Stimulated activated effector memory CD8-positive, alpha-beta T cell treated with anti-CD3 and anti-CD28 coated beads, Interleukin-12 subunit alpha, Interleukin-12 subunit beta, amount 100 ng/mL, for 72 hours (primary cell): ENCODE measurements at regions not wholly inside any gene's neighbourhood (a gene's known extent, or its start where the extent isn't known, plus 50 kb on each side); places are given as distances from the start of the nearest gene placed in this dataset.

Experiments
- ATAC-seq: fragments of 150-1000 bp; cut with Tn5 transposase; 2 replicates; pipeline ENCODE4 v1.10.0; 2021
- DNase-seq, 2 donors: peaks; one replicate each; pipeline ENCODE4 v3.0.0; 2021 to 2022; ENCODE audit warnings: low spot score in 2 of 2
- H3K27ac Mint-ChIP-seq: one replicate; pipeline ENCODE4 v1.8.0; 2022; ENCODE audit warnings: mild to moderate bottlenecking, mixed read lengths
- H3K36me3 Mint-ChIP-seq: one replicate; pipeline ENCODE4 v1.8.0; 2022; ENCODE audit warnings: mild to moderate bottlenecking, mixed read lengths
- H3K4me1 Mint-ChIP-seq: one replicate; pipeline ENCODE4 v1.8.0; 2022; ENCODE audit warnings: mixed read lengths
- H3K4me3 Mint-ChIP-seq: one replicate; pipeline ENCODE4 v1.8.0; 2022; ENCODE audit warnings: mild to moderate bottlenecking, mixed read lengths
- H3K9me3 Mint-ChIP-seq: one replicate; pipeline ENCODE4 v1.8.0; 2022; ENCODE audit warnings: mixed read lengths

DNA sequence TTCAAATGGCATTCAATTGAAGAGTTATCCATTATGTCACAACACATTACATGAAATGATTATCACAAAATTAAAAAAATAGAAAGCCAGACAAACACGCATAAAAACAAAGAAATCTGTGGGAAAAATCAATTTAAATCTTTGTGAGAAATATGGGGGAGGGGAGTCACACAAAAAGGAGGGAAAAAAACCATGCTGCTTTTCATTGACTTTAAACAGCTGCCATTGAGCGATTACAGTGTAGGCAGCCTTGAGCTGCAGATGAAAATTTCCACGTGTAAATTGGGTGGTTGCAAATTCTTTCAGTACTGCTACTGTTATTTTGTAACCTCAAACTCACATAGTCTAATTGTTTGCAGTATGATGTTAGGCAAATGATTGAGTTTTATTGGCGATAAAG lies 889.9 kb upstream of the PHF14 start:
- Mint-ChIP-seq H3K9me3 (peaks cover 14% of the 10 kb centered on the region), H3K4me3 (no peak overlapping the region), H3K36me3 (no peaks in the 10 kb centered on the region), H3K27ac (no peak overlapping the region), H3K4me1 (no peaks in the 10 kb centered on the region)
- DNase-seq = no peak
- no peak for ATAC-seq

DNA sequence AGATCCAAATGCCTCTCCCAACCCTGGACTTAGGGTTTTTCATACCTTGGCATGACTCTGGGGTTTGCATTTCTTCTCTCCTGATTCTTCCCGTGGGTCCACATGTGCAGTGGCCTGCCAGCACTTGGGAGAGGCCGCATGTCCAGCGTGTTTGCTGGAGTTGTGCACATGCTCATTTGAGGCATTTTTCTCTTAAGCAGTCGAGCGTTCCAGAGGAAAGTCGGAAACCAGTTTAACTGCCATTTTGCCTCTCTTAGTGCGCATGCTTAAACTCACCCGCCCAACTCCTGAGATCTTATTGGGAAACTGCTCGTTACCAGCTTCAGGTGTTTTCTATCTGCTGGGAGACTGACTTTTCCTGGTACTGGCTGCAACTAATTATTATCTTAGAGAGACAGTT lies 888.4 kb upstream of the PHF14 start:
- no peak for ATAC-seq
- Mint-ChIP-seq H3K9me3 (peaks cover 17% of the 10 kb centered on the region), H3K4me3 (no peak overlapping the region), H3K27ac (no peak overlapping the region), H3K4me1 (no peaks in the 10 kb centered on the region), H3K36me3 (no peaks in the 10 kb centered on the region)
- DNase-seq = no peak

DNA sequence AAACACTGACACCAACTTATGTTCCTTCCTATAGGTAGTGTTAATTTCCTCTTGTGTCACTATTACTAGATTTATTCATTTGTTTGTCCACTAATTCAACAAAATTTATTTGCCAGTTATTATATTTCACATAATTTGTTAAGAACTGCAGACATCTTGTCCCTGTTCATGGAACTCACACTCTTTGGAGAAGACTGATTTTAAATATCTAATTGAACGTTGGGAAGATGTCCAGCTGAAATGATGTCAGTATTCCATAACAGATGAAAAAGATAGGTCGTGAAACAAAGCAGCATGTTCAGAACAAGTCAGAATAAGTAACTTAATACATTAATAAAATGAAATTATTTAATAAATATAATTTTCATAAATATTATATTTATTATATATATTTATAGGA lies 873.1 kb upstream of the PHF14 start:
- Mint-ChIP-seq H3K36me3 (no peaks in the 10 kb centered on the region), H3K27ac (no peak overlapping the region), H3K9me3 (peaks cover 2% of the 10 kb centered on the region), H3K4me3 (no peak overlapping the region), H3K4me1 (no peaks in the 10 kb centered on the region)
- DNase-seq (no peak), ATAC-seq (no peak)

DNA sequence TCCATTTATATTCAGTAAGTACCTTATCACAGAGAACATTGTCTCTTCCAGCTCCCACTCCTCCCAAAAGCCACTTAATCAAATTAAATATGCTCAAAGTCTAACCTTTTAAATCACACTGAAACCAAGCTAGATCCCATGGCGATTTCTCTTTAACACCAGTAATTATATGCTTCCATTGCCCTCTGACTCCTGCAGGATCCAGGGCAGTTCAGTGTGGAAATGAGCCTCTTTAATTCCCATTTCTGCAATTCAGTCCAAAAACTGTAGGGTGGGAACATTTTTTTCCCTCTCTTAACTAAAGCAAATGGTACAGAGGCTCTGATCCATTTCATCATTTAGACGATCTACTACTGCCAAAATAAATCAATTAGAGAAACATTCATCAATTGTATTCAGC lies 872.3 kb upstream of the PHF14 start:
- Mint-ChIP-seq H3K36me3 (no peaks in the 10 kb centered on the region), H3K27ac (no peak overlapping the region), H3K9me3 (peaks cover 2% of the 10 kb centered on the region), H3K4me3 (no peak overlapping the region), H3K4me1 (no peaks in the 10 kb centered on the region)
- DNase-seq (no peak), ATAC-seq (no peak)

DNA sequence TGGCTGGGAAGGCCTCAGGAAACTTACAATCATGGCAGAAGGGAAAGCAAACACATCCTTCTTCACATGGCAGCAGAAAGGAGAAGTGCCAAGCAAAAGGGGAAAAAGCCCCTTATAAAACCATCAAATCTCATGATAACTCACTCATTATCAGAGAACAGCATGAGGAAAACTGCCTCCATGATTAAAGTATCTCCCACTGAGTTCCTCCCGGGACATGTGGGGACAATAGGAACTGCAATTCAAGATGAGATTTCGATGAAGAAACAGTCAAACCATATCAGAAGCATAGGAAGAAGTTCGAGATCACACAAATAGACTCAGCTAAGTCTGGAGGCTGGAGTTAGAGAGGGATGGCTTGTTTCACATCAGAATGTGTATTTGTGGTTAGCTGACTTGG lies 869.4 kb upstream of the PHF14 start:
- Mint-ChIP-seq H3K36me3 (no peaks in the 10 kb centered on the region), H3K4me3 (no peak overlapping the region), H3K27ac (no peak overlapping the region), H3K4me1 (no peaks in the 10 kb centered on the region), H3K9me3 (peaks cover 5% of the 10 kb centered on the region)
- DNase-seq (no peak), ATAC-seq (no peak)

DNA sequence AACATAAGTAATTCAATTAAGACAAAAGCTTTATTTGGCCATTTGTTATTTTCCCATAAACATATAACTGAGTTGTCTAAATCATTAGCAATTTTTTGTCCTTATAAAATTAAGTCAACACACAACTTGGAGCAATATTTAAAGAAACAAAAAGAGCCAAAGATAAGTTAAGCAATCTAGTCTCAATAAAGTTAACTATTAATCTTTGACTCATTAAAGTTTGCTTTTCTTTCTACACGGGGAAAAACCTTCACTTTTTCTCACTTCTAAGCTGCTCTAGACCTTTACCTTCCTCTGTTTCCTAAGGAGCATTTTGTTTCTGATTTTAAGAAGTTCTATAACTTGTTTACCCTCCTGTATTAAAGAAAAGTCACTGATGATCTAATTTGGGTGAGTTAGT lies 867.1 kb upstream of the PHF14 start:
- H3K4me1 Mint-ChIP-seq = no peaks in the 10 kb centered on the region
- H3K9me3 Mint-ChIP-seq = peaks cover 7% of the 10 kb centered on the region
- H3K27ac Mint-ChIP-seq = no peak overlapping the region
- no peaks in the 10 kb centered on the region for H3K36me3 Mint-ChIP-seq
- no peak overlapping the region for H3K4me3 Mint-ChIP-seq
- DNase-seq (no peak), ATAC-seq (no peak)

DNA sequence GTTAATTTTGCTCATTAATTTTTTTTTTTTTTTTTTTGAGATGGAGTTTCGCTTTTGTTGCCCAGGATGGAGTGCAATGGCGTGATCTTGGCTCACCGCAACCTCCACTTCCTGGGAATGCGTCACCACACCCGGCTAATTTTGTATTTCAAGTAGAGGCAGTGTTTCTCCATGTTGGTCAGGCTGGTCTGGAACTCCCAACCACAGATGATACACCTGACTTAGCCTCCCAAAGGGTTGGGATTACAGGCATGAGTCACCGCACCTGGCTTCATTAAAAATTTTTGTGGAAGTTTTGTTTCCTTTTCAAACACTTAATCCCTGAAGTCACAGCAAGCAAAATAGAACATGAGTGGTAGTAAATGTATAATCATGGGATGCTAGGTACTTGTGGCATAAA lies 857.2 kb upstream of the PHF14 start:
- H3K36me3 Mint-ChIP-seq = no peaks in the 10 kb centered on the region
- DNase-seq (no peak), ATAC-seq (no peak)
- H3K4me1 Mint-ChIP-seq = no peaks in the 10 kb centered on the region
- no peak overlapping the region for H3K4me3 Mint-ChIP-seq
- no peak overlapping the region for H3K27ac Mint-ChIP-seq
- peaks cover 7% of the 10 kb centered on the region for H3K9me3 Mint-ChIP-seq

DNA sequence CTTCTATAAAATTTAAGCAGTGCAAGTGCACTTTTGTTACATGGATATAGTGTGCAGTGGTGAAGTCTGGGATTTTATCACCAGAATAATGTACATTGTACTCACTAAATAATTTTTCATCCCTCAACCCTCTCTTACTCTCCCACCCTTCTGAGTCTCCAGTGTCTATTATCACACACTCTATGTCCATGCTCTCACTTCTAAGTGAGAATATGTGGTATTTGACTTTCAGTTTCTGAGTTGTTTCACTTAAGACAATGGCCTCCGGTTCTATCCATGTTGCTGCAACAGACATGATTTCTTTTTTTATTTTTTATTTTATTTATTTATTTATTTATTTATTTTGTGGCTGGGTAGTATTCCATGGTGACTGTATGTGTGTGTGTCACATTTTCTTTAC lies 855.9 kb upstream of the PHF14 start:
- Mint-ChIP-seq H3K4me3 (no peak overlapping the region), H3K36me3 (no peaks in the 10 kb centered on the region), H3K27ac (no peak overlapping the region), H3K4me1 (no peaks in the 10 kb centered on the region), H3K9me3 (peaks cover 7% of the 10 kb centered on the region)
- ATAC-seq = no peak
- DNase-seq = no peak

DNA sequence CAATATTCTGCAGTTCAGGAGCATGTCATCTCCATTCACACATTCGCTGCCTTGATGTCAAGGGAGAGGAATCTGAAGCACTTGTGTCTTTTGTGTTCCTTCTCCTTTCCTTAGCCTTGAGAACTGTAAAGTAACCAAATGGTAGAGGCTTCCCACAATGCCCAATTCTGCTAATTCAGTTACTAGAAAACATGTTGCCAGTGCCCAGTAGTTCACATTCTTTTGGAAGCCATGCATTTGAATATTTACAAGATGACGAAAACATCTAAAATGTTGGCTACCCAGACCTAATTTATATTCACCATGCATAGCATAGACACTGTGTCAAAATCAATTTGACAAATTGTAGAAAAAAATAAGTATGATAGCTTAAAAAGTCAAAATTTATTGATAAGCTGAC lies 852.7 kb upstream of the PHF14 start:
- H3K4me1 Mint-ChIP-seq = no peaks in the 10 kb centered on the region
- H3K36me3 Mint-ChIP-seq = no peaks in the 10 kb centered on the region
- no peak overlapping the region for H3K27ac Mint-ChIP-seq
- DNase-seq = no peak
- peaks cover 6% of the 10 kb centered on the region for H3K9me3 Mint-ChIP-seq
- H3K4me3 Mint-ChIP-seq = no peak overlapping the region
- no peak for ATAC-seq

DNA sequence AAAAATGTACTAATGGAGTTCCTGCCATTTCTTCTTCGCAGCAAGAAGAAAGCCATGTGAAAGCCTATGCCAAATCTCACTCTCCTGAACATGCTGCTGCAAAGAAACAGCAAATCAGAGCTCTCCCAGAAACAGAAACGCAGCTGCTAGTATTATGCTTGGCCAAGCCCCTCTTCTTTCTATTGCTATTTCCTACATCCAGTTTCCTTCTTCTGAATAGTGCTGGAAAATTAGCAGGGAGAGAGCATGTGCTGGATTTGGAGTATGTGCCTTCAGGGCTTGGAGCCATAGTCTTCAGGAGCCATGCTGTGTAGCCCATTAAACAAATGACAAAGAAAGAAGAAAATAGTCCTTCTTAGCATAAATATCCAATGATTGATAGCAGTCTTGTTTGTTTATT lies 852.0 kb upstream of the PHF14 start:
- Mint-ChIP-seq H3K4me3 (no peak overlapping the region), H3K4me1 (no peaks in the 10 kb centered on the region), H3K9me3 (peaks cover 6% of the 10 kb centered on the region), H3K27ac (no peak overlapping the region), H3K36me3 (no peaks in the 10 kb centered on the region)
- DNase-seq = no peak
- no peak for ATAC-seq

DNA sequence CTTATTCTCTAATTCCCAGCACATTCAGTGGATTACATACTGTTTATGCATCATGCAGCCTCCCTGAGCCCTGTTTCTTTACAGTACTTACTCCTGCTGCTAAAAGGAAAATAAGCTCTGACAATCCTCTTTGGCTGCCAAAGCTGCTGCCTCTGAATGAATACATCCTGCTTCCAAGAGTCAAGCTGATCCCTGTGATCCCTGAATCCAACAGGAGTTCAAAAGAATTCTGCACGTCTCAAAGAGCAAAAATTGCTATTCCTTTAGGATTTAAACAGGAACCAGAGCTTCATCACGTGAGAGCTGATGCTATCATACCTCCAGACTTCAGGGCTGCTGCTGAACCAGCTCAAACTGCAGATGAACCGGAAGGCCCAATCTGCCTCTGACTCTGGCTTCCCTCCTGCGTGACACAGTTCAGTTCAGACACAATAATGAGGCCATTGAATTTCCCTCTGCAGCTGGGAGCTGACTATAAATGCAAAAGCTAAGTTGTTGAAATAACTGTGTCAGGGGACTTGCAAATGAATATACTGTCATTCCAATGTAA lies 851.0 kb upstream of the PHF14 start:
- H3K27ac Mint-ChIP-seq = no peak overlapping the region
- no peaks in the 10 kb centered on the region for H3K36me3 Mint-ChIP-seq
- DNase-seq (no peak), ATAC-seq (no peak)
- H3K9me3 Mint-ChIP-seq = peaks cover 3% of the 10 kb centered on the region
- H3K4me1 Mint-ChIP-seq = no peaks in the 10 kb centered on the region
- H3K4me3 Mint-ChIP-seq = no peak overlapping the region

DNA sequence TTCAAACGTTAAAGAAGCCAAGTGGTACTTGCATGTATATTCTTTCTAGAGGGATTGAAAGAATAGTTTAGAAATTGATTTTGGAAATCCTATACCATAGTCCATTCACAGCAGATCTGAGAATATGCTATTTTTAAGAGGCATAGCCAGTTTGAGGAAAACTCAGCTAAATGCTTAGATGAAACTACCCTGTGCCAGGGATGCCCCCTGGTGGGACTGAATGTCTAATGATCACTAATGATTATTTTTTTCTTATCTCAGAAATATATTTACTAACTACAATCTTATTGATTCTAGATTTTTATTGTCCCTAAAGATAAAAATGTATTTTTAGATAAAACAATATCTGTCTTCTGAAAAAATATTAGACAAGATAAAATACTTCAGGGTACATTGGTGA lies 844.9 kb upstream of the PHF14 start:
- no peaks in the 10 kb centered on the region for H3K4me1 Mint-ChIP-seq
- H3K27ac Mint-ChIP-seq = no peak overlapping the region
- no peak overlapping the region for H3K4me3 Mint-ChIP-seq
- ATAC-seq = no peak
- no peaks in the 10 kb centered on the region for H3K36me3 Mint-ChIP-seq
- H3K9me3 Mint-ChIP-seq = no peaks in the 10 kb centered on the region
- no peak for DNase-seq

DNA sequence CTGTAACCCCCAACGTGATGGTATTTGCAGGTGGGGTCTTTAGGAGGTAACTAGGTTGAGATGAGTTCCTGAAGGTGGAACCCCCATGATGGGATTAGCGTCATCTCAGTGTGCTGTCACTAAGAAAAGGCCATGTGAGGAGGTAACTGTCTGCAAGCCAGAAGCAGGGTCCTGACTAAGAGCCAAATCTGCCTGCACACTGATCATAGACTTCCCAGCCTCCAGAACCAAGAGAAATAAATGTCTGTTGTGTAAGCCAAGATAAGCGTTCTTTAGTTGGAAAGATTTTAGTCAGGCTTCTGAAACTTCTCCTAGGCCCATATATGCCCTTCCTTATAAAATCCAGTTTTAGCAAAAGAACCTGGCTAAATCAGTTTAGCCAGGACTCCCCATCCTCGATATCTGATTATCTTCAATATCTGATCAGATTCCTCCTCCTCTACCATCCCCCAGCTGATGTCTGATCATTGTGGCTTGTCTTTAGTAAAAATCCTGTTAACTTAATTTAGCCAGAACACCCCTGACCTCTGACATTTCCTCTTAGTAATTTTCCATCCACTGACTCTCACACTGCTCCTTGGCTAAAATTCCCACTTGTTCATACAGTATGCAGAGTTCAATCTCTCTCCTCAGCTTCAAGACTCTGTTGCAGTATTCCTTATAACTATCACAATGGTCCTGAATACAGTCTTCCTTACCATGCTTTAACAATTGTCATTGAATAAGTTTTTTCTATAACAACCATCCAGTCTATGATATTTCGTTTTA lies 835.4 kb upstream of the PHF14 start:
- no peaks in the 10 kb centered on the region for H3K4me1 Mint-ChIP-seq
- H3K9me3 Mint-ChIP-seq = peaks cover 19% of the 10 kb centered on the region
- H3K36me3 Mint-ChIP-seq = no peaks in the 10 kb centered on the region
- ATAC-seq (no peak), DNase-seq (no peak)
- H3K4me3 Mint-ChIP-seq = no peak overlapping the region
- H3K27ac Mint-ChIP-seq = no peak overlapping the region

DNA sequence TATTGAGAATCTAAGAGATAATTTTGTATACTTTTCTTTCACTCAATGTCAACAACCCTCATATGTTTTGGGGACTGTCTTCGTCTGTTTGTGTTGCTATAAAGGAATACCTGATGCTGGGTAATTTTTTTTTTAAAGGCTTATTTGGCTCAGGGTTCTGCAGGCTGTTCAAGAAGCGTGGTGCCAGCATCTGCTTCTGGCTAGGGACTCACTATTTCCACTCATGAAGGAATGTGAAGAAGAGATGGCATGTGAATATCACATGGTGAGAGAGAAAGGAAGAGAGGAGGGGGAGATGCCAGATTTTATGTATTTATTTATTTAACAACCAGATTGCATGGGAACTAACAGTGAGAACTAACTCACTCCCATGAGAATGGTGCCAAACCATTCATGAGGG lies 827.4 kb upstream of the PHF14 start:
- H3K36me3 Mint-ChIP-seq = no peaks in the 10 kb centered on the region
- no peak for ATAC-seq
- H3K9me3 Mint-ChIP-seq = peaks cover 15% of the 10 kb centered on the region
- DNase-seq = no peak
- H3K27ac Mint-ChIP-seq = no peak overlapping the region
- no peak overlapping the region for H3K4me3 Mint-ChIP-seq
- no peaks in the 10 kb centered on the region for H3K4me1 Mint-ChIP-seq

DNA sequence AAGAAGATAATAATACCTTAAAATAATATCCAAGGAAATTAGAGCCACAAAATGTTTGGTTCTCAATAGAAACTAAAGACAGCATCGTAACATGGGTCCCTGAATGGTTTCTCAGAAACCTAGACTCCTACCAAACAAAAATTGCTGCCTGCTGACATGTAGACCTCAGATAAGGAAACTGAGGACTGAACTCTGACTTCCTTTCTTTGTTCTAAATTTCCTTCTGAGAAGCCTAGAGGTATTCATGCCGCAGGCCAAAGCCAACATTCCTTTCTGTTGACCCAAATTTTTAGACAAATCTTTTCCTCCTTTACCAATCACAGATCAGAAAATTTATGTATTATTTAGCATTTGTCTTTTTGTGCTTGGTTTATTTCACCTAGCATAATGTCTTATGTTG lies 816.7 kb upstream of the PHF14 start:
- no peak overlapping the region for H3K27ac Mint-ChIP-seq

DNA sequence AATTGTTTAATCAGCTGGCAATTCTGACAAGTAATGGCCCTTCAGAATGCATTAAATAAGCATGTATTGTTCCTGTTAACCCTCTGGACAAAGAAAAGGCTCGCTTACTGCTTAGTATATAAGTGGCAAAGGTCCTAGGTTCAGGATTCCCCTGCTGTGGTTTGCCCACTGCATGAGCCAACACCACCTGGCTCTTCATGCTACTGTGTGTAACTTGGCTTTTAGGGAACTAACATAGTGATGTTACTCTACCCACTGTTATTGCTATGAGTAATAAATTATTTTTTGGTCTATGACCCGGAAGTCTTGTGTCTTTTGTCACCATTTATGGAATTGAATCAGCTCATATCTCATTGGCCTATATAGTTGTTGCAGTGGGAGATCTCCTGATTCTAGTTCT lies 791.7 kb upstream of the PHF14 start:
- no peak for ATAC-seq
- H3K27ac Mint-ChIP-seq = no peak overlapping the region
- no peaks in the 10 kb centered on the region for H3K4me1 Mint-ChIP-seq
- no peak for DNase-seq
- H3K36me3 Mint-ChIP-seq = no peaks in the 10 kb centered on the region
- peaks cover 12% of the 10 kb centered on the region for H3K9me3 Mint-ChIP-seq
- no peak overlapping the region for H3K4me3 Mint-ChIP-seq

More for the DNA sequence above, 816.7 kb upstream of the PHF14 start:
- no peaks in the 10 kb centered on the region for H3K4me1 Mint-ChIP-seq
- DNase-seq = no peak
- peaks cover 8% of the 10 kb centered on the region for H3K9me3 Mint-ChIP-seq
- H3K36me3 Mint-ChIP-seq = no peaks in the 10 kb centered on the region
- no peak overlapping the region for H3K4me3 Mint-ChIP-seq
- ATAC-seq = no peak

DNA sequence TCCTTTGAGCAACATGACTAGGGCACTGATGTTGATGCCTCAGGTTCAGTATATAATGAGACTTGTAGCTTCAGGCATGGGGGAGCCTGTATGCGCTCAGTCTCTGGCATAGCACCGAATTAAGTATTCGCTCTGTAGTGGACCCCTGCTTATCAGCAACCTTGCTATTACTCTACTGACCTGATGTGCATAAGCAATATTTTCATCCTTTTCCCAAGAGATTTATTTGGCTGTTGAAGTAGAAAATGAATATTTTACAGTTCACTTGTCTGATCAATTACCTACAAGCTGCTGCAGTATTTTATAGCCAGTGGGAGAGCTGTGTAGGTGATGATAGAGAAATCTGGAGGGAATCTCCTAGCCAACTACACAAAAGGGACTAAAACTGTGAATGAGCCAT lies 781.6 kb upstream of the PHF14 start:
- Mint-ChIP-seq H3K4me1 (no peaks in the 10 kb centered on the region), H3K36me3 (no peaks in the 10 kb centered on the region), H3K27ac (no peak overlapping the region), H3K9me3 (peaks cover 13% of the 10 kb centered on the region), H3K4me3 (no peak overlapping the region)
- DNase-seq = no peak
- no peak for ATAC-seq
